ENCODE measurements at regions not wholly inside any gene's neighbourhood (a gene's known extent, or its start where the extent isn't known, plus 50 kb on each side); places are given as distances from the start of the nearest gene placed in this dataset.

DNA sequence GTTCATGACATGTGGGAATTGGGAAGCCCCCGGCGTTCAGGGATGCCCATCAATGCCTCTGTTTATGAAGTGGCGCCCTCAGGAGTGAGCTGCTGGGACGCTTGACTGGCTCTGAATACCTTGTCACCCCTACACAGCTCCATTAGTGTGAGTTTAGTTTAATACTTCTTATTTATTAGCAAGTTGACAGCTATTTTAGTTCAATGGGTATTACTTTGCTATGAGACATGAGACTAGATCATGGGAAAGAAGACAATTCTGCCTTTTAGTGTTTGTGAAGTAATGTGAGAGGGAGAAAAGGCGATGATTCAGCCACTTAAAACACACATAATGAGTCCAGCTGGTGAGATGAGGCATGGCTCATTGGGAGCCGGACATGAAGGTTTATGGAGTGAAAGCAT lies 678.5 kb downstream of the NR2F2 start:
- H3K36me3 Mint-ChIP-seq (ENCODE audit: low read depth): no peaks in the 10 kb centered on the region
- H3K4me1 Mint-ChIP-seq (ENCODE audit: low read depth): no peaks in the 10 kb centered on the region
- intact Hi-C loops (cut with micrococcal nuclease): no loop called here
- DNase-seq (ENCODE audit: low spot score): no peak
- no peaks in the 10 kb centered on the region for H3K27me3 Mint-ChIP-seq (ENCODE audit: insufficient read depth)
- no peak overlapping the region for H3K27ac Mint-ChIP-seq
- H3K9me3 Mint-ChIP-seq: peaks cover 3% of the 10 kb centered on the region
- H3K4me3 Mint-ChIP-seq: no peak overlapping the region

DNA sequence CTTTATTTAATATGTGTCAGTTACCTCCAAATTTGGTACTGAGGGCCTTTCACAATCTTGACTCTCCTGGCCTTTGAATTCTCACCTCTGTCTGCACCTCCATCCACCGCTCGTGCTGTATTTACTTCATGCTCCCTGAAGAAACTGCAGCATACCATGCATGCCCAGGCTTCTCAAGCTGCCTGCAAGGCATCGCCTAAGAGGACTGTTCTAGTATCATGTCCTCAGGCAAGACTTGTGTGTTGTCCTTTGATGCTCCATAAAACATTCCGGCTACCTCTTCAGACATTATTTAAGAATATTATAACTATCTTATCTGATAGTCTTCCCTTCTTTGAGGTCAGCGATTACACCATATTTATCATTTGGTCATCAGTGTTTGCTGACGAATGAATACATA lies 682.5 kb downstream of the NR2F2 start:
- no peak overlapping the region for H3K4me3 Mint-ChIP-seq
- DNase-seq (ENCODE audit: low spot score): no peak
- H3K36me3 Mint-ChIP-seq (ENCODE audit: low read depth): no peaks in the 10 kb centered on the region
- no peaks in the 10 kb centered on the region for H3K27me3 Mint-ChIP-seq (ENCODE audit: insufficient read depth)
- no peak overlapping the region for H3K27ac Mint-ChIP-seq
- peaks cover 3% of the 10 kb centered on the region for H3K9me3 Mint-ChIP-seq
- intact Hi-C loops (cut with micrococcal nuclease): no loop called here
- no peaks in the 10 kb centered on the region for H3K4me1 Mint-ChIP-seq (ENCODE audit: low read depth)

DNA sequence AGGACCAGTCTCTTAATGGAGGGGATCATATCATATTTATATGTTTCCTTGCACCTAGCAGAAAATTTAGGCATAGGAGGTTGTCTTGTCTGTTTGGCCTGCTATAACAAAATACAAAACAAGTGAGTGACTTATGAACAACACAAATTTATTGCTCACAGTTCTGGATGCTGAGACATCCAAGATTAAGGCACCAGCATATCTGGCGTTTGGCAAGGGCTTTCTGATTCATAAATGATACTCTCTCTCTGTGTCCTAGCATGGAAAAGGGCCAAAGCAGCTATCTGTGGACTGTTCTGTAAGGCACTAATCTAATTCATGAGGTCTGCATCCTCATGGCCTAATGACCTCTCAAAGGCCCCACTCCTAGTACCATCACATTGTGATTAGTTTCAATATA lies 683.0 kb downstream of the NR2F2 start:
- DNase-seq (ENCODE audit: low spot score): no peak
- Mint-ChIP-seq H3K36me3 (ENCODE audit: low read depth) (no peaks in the 10 kb centered on the region), H3K27ac (no peak overlapping the region), H3K9me3 (peaks cover under 1% of the 10 kb centered on the region), H3K4me3 (no peak overlapping the region), H3K4me1 (ENCODE audit: low read depth) (no peaks in the 10 kb centered on the region), H3K27me3 (ENCODE audit: insufficient read depth) (no peaks in the 10 kb centered on the region)
- intact Hi-C loops (cut with micrococcal nuclease): no loop called here

DNA sequence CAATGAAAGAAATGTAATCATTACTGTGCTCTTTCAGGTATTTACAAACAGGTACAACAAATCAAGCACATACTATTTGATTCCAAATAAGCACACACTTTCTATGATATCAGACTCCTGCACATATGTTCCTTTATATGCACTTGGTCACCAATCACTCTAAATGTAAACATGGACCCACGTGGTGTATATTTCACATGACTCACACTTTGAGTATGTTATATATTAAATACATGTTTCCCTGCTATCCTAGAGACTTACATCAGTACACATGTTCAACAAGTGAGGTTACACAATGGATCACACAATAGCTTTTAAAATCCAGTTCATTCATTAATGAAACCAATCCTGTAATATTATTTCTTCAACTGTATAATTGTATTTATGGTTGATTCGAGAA lies 683.5 kb downstream of the NR2F2 start:
- Mint-ChIP-seq H3K4me1 (ENCODE audit: low read depth) (no peaks in the 10 kb centered on the region), H3K4me3 (no peak overlapping the region), H3K9me3 (no peaks in the 10 kb centered on the region), H3K27me3 (ENCODE audit: insufficient read depth) (no peaks in the 10 kb centered on the region), H3K27ac (no peak overlapping the region), H3K36me3 (ENCODE audit: low read depth) (no peaks in the 10 kb centered on the region)
- intact Hi-C loops (cut with micrococcal nuclease): no loop called here
- DNase-seq (ENCODE audit: low spot score): no peak

DNA sequence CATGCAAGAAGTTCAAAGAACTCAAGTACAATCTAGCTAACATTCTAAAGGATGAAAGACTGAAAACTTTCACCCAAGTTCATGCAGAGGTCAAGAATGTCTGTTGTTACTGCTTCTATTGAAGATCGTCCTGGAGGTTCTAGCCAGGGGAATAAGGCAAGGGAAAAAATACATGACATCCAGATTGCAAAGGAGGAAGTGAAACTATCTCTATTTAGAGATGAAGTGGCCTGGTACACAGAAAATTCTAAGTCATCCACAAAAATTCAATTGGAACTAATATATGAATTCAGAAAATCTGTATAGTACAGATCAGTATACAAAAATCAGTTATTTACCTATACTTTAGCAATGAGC lies 693.0 kb downstream of the NR2F2 start:
- intact Hi-C loops (cut with micrococcal nuclease): no loop called here
- H3K27ac Mint-ChIP-seq: no peak overlapping the region

DNA sequence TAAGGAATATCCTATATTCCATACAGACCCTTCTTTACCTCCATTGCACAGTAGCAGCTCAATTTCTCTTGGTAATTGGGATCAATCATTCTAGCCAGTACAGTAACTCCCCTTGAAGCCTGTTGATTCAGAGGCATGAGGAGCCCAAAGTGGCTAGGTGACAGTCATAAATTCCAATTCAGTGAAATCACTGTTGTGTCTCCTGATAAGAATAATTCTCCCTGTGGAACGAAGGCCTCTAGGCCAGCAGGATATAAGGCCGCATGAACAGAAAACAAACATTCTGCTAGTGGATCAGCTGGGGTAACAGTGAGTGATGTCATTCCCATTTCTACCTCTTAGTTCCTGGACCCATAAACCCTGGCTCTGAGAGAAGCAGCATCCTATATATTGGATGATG lies 696.3 kb downstream of the NR2F2 start:
- H3K27me3 Mint-ChIP-seq (ENCODE audit: insufficient read depth): no peaks in the 10 kb centered on the region
- H3K27ac Mint-ChIP-seq: no peak overlapping the region
- H3K36me3 Mint-ChIP-seq (ENCODE audit: low read depth): no peaks in the 10 kb centered on the region
- no peaks in the 10 kb centered on the region for H3K9me3 Mint-ChIP-seq
- H3K4me1 Mint-ChIP-seq (ENCODE audit: low read depth): no peaks in the 10 kb centered on the region
- intact Hi-C loops (cut with micrococcal nuclease): no loop called here
- no peak for DNase-seq (ENCODE audit: low spot score)
- H3K4me3 Mint-ChIP-seq: no peak overlapping the region

More for the DNA sequence above, 693.0 kb downstream of the NR2F2 start:
- no peaks in the 10 kb centered on the region for H3K9me3 Mint-ChIP-seq
- no peaks in the 10 kb centered on the region for H3K36me3 Mint-ChIP-seq (ENCODE audit: low read depth)
- no peak for DNase-seq (ENCODE audit: low spot score)
- no peaks in the 10 kb centered on the region for H3K27me3 Mint-ChIP-seq (ENCODE audit: insufficient read depth)
- H3K4me1 Mint-ChIP-seq (ENCODE audit: low read depth): no peaks in the 10 kb centered on the region
- no peak overlapping the region for H3K4me3 Mint-ChIP-seq

DNA sequence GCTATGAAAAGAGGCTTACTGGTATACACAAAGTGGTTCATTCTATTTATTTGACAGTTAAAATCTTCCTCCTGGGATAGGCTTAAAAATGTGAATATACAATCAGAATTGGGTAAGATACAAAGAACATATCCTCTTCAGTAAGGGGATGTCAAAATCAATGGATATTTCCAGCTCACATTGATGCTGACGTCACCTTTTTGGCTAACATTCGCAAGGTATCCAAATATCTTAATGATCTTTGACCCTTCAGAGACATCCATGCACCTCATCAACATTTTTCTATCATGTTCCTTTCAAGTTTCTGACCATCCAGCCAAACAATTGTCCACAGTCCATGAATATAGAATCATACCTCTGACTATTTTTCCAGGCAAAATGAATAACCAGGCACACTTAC lies 697.3 kb downstream of the NR2F2 start:
- no peaks in the 10 kb centered on the region for H3K27me3 Mint-ChIP-seq (ENCODE audit: insufficient read depth)
- H3K4me1 Mint-ChIP-seq (ENCODE audit: low read depth): no peaks in the 10 kb centered on the region
- H3K9me3 Mint-ChIP-seq: no peaks in the 10 kb centered on the region
- DNase-seq (ENCODE audit: low spot score): no peak
- no peak overlapping the region for H3K27ac Mint-ChIP-seq
- no peak overlapping the region for H3K4me3 Mint-ChIP-seq
- intact Hi-C loops (cut with micrococcal nuclease): no loop called here
- no peaks in the 10 kb centered on the region for H3K36me3 Mint-ChIP-seq (ENCODE audit: low read depth)

DNA sequence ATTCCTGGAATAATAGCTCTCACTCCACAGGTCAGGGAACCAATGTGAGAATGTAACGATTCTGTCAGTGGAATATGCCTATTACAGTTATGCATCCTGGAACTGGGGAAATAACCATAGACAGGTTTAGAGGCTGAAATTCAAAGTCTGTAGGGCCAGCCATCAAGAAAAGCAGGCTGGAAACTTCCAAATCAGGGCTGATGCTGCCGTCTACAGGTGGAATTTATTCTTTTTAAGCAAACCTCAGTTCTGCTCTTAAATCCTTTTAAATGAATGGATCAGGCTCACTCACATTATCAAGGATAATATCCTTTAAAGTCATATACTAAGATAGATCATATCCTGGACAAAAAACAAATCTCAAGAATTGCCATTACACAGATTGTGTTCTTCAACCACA lies 699.8 kb downstream of the NR2F2 start:
- Mint-ChIP-seq H3K4me1 (ENCODE audit: low read depth) (no peaks in the 10 kb centered on the region), H3K9me3 (no peaks in the 10 kb centered on the region), H3K36me3 (ENCODE audit: low read depth) (no peaks in the 10 kb centered on the region), H3K27ac (no peak overlapping the region), H3K4me3 (no peak overlapping the region), H3K27me3 (ENCODE audit: insufficient read depth) (no peaks in the 10 kb centered on the region)
- intact Hi-C loops (cut with micrococcal nuclease): no loop called here
- DNase-seq (ENCODE audit: low spot score): no peak

DNA sequence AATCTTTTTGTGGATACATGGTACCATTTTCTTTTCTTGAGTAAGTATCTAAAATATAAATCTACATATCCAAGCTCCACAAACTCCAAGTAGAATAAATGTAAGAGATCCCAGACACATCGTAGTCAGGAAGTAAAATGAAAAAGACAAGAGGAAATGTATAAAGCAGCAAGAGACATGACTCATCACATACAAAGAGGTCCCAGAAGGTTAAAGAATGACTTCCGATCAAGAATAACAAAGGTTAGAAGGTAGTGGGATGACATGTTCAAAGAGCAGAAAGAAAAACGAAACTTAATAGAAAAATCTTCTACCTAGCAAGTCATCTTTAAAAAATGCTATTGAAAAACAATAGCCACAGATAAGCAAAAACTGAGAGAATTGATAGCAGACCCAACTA lies 705.8 kb downstream of the NR2F2 start:
- no peaks in the 10 kb centered on the region for H3K4me1 Mint-ChIP-seq (ENCODE audit: low read depth)
- H3K9me3 Mint-ChIP-seq: peaks cover 4% of the 10 kb centered on the region
- H3K27ac Mint-ChIP-seq: no peak overlapping the region
- intact Hi-C loops (cut with micrococcal nuclease): no loop called here
- no peak for DNase-seq (ENCODE audit: low spot score)
- H3K27me3 Mint-ChIP-seq (ENCODE audit: insufficient read depth): no peaks in the 10 kb centered on the region
- no peak overlapping the region for H3K4me3 Mint-ChIP-seq
- no peaks in the 10 kb centered on the region for H3K36me3 Mint-ChIP-seq (ENCODE audit: low read depth)

DNA sequence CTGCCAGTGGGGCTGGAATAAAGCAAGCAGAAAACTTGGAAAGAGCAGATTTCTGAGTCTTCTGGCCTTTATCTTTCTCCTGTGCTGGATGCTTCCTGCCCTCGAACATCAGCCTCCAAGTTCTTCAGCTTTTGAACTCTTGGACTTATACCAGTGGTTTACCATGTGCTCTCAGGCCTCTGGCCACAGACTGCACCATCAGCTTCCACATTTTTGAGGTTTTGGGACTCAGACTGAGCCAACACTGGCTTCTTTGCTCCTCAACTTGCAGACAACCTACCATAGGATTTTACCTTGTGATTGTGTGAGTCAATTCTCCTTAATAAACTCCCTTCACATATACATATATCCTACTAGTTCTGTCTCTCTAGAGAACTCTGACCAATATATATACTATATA lies 706.6 kb downstream of the NR2F2 start:
- H3K27me3 Mint-ChIP-seq (ENCODE audit: insufficient read depth): no peaks in the 10 kb centered on the region
- intact Hi-C loops (cut with micrococcal nuclease): no loop called here
- H3K27ac Mint-ChIP-seq: no peak overlapping the region
- H3K36me3 Mint-ChIP-seq (ENCODE audit: low read depth): no peaks in the 10 kb centered on the region
- H3K4me3 Mint-ChIP-seq: no peak overlapping the region
- DNase-seq (ENCODE audit: low spot score): no peak
- no peaks in the 10 kb centered on the region for H3K4me1 Mint-ChIP-seq (ENCODE audit: low read depth)
- peaks cover 4% of the 10 kb centered on the region for H3K9me3 Mint-ChIP-seq

DNA sequence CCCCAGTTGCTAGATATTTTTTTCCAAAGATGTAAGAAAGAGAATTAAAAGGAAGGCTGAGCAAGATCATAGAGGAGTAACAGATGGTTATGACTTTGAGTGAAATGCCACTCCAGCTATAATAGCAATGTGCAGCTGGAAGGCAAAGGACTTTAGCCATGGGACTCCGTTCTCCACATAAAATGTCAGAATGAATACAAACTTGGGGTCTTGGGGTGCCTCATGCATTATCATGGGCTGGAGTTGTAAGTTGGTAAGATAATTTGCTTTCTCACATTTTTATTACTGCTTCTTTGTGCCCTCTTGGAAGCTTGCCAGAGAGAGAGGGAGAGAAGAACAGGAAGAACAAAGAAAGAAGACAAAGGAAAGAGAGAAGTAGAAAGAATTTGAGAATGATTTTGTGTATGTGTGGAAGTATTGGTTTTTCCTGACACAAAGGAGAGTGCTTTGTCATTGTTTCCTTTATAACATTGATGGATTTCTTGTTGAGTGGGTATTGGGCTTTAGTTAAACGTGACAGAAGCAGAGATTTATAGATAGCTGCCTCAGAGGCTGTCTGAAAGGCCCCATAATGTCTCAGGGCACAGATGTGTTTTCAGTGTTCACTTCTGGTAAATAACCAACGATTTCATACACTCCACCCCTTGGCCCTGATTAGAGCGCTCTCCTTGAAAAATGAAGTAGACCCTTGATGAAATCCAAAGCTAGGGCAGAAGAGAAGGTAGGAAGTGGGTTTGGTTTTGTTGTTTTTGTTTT lies 715.3 kb downstream of the NR2F2 start:
- no peaks in the 10 kb centered on the region for H3K4me1 Mint-ChIP-seq (ENCODE audit: low read depth)
- no peaks in the 10 kb centered on the region for H3K27me3 Mint-ChIP-seq (ENCODE audit: insufficient read depth)
- H3K9me3 Mint-ChIP-seq: peaks cover 8% of the 10 kb centered on the region
- H3K36me3 Mint-ChIP-seq (ENCODE audit: low read depth): no peaks in the 10 kb centered on the region
- no peak overlapping the region for H3K27ac Mint-ChIP-seq
- H3K4me3 Mint-ChIP-seq: no peak overlapping the region
- intact Hi-C loops (cut with micrococcal nuclease): no loop called here
- no peak for DNase-seq (ENCODE audit: low spot score)

DNA sequence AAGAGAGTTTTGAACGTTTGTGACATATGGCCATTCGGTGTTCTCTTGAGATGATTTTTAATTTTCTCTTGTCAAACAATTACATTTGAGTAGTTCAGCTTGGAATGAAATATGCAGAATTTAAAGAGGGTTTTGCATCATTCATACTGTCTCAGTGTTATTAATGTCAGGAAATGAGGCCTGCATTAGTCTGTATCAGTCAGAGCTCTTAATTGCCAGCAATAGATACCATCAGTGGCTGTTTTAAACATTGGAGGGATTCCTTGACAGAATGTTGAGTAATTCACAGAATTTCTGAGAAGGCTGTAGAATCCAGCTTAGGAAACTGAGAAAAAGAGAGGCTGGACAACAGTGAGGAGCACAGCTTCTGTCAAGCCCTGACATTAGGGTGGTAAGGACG lies 722.0 kb downstream of the NR2F2 start:
- no peaks in the 10 kb centered on the region for H3K4me1 Mint-ChIP-seq (ENCODE audit: low read depth)
- no peaks in the 10 kb centered on the region for H3K36me3 Mint-ChIP-seq (ENCODE audit: low read depth)
- H3K4me3 Mint-ChIP-seq: no peak overlapping the region
- DNase-seq (ENCODE audit: low spot score): no peak
- no peak overlapping the region for H3K27ac Mint-ChIP-seq
- intact Hi-C loops (cut with micrococcal nuclease): no loop called here
- no peaks in the 10 kb centered on the region for H3K27me3 Mint-ChIP-seq (ENCODE audit: insufficient read depth)
- peaks cover 4% of the 10 kb centered on the region for H3K9me3 Mint-ChIP-seq

DNA sequence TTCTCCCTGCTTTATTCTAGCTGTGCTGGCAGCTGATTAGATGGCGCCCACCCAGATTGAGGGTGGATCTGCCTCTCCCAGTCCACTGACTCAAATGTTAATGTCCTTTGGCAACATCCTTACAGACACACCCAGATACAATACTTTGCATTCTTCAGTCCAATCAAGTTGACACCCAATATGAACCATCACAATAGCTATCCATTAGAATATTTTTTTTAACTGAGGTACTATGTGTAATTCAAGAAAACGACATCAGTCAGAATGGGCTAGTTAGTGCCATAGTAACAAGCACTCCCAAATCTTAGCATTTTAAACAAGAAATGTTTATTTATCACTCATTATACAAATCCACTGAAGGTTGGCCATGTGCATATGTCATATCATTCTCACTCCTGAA lies 723.1 kb downstream of the NR2F2 start:
- intact Hi-C loops (cut with micrococcal nuclease): no loop called here
- Mint-ChIP-seq H3K27me3 (ENCODE audit: insufficient read depth) (no peaks in the 10 kb centered on the region), H3K4me1 (ENCODE audit: low read depth) (no peaks in the 10 kb centered on the region), H3K27ac (no peak overlapping the region), H3K9me3 (peaks cover 4% of the 10 kb centered on the region), H3K4me3 (no peak overlapping the region), H3K36me3 (ENCODE audit: low read depth) (no peaks in the 10 kb centered on the region)
- no peak for DNase-seq (ENCODE audit: low spot score)

DNA sequence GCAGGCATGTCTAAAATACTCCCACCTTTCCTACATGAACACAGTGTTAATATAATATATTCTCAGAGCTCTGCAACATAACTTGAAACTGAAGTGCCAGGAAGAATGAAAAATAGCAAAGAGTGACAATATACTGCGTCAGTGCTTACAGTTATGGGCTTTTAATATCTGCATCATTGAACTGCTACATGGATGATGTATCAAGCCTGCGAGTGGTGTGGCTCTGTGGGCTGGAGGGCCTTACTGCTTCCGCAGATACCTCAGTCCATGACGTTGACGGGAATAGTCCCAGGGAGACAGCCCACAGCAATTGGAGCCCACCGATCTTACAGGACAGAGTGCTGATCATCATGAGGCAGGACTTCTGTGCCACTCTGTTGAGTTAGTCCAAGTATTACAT lies 727.0 kb downstream of the NR2F2 start:
- Mint-ChIP-seq H3K9me3 (no peaks in the 10 kb centered on the region), H3K36me3 (ENCODE audit: low read depth) (no peaks in the 10 kb centered on the region), H3K4me3 (no peak overlapping the region), H3K4me1 (ENCODE audit: low read depth) (no peaks in the 10 kb centered on the region), H3K27me3 (ENCODE audit: insufficient read depth) (no peaks in the 10 kb centered on the region), H3K27ac (no peak overlapping the region)
- intact Hi-C loops (cut with micrococcal nuclease): no loop called here
- DNase-seq (ENCODE audit: low spot score): no peak
